ENCODE measurements at regions not wholly inside any gene's neighbourhood (a gene's known extent, or its start where the extent isn't known, plus 50 kb on each side); places are given as distances from the start of the nearest gene placed in this dataset.

GRCh38 chr14:73800970-73801515 lies 50.6 kb upstream of the PTGR2 start:
- Mint-ChIP-seq H3K27ac (no peak overlapping the region), H3K4me1 (no peaks in the 10 kb centered on the region), H3K4me3 (no peak overlapping the region), H3K9me3 (no peaks in the 10 kb centered on the region), H3K36me3 (ENCODE audit: low read depth) (no peaks in the 10 kb centered on the region), H3K27me3 (no peaks in the 10 kb centered on the region)
- ChIA-PET CTCF (interaction anchor here (0.7 to 1.4 kb wide), 2 partner anchors 10 to 24 kb away, joined by 3 to 4 read pairs; no protein-coding TSS in a partner anchor), POLR2A (interaction anchor here (0.6 to 1.4 kb wide), 2 partner anchors 10 to 176 kb away, joined by 3 to 13 read pairs; no protein-coding TSS in a partner anchor)
- DNase-seq, result no peak

DNA sequence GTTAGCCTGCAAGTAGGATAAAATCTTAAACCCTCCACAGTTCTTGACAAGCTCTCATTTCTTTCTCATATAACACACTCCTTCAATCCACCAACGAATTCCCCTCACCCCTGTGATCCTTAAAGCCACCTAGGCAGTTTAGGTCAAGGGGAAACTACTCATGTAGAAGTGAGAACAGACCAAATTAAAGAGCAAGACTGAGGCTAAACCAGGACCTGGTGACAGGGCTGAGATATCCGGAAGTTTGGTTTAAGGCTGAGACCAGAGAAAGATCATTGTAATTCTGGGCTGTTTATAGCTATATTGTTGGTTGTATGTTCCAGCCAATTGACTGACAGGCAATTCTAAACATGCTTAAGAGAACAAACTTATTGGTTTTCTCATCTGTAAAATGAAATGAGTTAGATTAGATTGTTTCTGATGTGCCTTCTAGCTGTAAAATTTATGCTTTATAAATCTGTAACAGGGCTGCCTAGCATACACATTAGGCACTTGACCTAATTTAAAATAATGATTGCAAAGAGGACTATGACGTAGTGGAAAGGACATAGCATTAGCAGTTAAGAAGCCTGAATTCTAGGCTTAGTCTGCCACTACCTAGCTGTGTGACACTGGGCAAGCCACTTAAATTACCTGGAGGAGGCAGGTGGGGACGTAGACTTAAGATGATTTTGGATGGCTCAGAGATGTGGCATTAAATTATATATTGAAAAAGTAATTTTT lies 53.9 kb upstream of the PTGR2 start:
- Mint-ChIP-seq H3K27ac (no peak overlapping the region), H3K27me3 (no peaks in the 10 kb centered on the region), H3K4me3 (no peak overlapping the region), H3K4me1 (no peaks in the 10 kb centered on the region), H3K36me3 (ENCODE audit: low read depth) (no peaks in the 10 kb centered on the region), H3K9me3 (no peaks in the 10 kb centered on the region)
- POLR2A ChIA-PET, result interaction anchor here (0.7 kb wide), 1 partner anchor 123 kb away, joined by 4 read pairs; no protein-coding TSS in a partner anchor
- CTCF ChIA-PET, result interaction anchor here (0.8 to 2.2 kb wide), 5 partner anchors 9 to 822 kb away, joined by 3 to 11 read pairs (median 4); no protein-coding TSS in a partner anchor
- DNase-seq, result no peak

GRCh38 chr14:73796893-73797542 lies 54.6 kb upstream of the PTGR2 start:
- DNase-seq, result no peak
- H3K36me3 Mint-ChIP-seq (ENCODE audit: low read depth), result no peaks in the 10 kb centered on the region
- no peaks in the 10 kb centered on the region for H3K9me3 Mint-ChIP-seq
- no peaks in the 10 kb centered on the region for H3K4me1 Mint-ChIP-seq
- H3K4me3 Mint-ChIP-seq, result no peak overlapping the region
- ChIA-PET CTCF (interaction anchor here (0.8 to 2.2 kb wide), 6 partner anchors 8 to 823 kb away, joined by 3 to 11 read pairs (median 4); no protein-coding TSS in a partner anchor), POLR2A (no interaction called here)
- no peak overlapping the region for H3K27ac Mint-ChIP-seq
- H3K27me3 Mint-ChIP-seq, result no peaks in the 10 kb centered on the region

DNA sequence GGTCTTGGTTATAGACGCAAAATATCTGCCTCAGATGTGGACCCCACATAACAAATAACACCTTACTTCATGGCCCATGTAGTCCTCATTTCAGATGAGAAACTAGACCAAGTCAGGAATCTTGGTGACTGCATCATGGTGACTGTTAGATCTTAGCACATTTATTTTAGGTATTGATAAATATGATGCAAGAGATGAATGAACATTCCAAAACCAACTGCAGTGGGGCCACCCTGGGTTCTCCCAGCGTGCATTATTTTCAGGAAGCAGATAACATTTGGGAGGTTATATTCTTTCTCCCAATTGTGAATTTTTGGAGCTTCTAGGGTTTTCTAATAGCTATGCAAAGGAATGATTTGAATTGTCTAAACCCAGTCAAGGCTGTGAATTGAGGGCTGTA lies 55.2 kb upstream of the PTGR2 start:
- Mint-ChIP-seq H3K9me3 (no peaks in the 10 kb centered on the region), H3K4me3 (no peak overlapping the region), H3K4me1 (no peaks in the 10 kb centered on the region), H3K27me3 (no peaks in the 10 kb centered on the region), H3K36me3 (ENCODE audit: low read depth) (no peaks in the 10 kb centered on the region), H3K27ac (no peak overlapping the region)
- POLR2A ChIA-PET, result no interaction called here
- CTCF ChIA-PET, result interaction anchor here (0.8 to 2.2 kb wide), 5 partner anchors 8 to 824 kb away, joined by 3 to 11 read pairs (median 4); no protein-coding TSS in a partner anchor
- DNase-seq, result no peak

DNA sequence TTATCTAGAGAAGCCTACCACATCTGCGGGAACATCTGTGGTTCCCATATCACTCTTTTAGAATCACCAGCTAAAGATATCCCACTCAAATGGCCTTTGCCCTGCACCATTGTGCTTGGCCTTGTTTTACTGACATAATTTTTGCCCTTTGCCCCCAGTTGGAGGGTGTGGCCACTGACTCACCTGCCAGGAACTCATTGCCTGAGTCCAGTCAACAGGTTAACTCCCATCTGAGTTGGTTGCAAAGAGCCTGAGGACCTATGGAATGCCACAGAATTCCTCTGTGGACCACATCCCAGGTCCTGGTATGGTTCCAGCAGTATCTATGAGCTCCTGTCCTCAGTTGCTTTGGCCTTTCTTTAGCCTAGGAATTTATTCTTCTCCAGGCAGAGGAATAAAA lies 55.7 kb upstream of the PTGR2 start:
- Mint-ChIP-seq H3K27ac (no peak overlapping the region), H3K4me1 (no peaks in the 10 kb centered on the region), H3K9me3 (no peaks in the 10 kb centered on the region), H3K27me3 (no peaks in the 10 kb centered on the region), H3K36me3 (ENCODE audit: low read depth) (no peaks in the 10 kb centered on the region), H3K4me3 (no peak overlapping the region)
- POLR2A ChIA-PET, result no interaction called here
- CTCF ChIA-PET, result interaction anchor here (1.0 to 2.2 kb wide), 3 partner anchors 10 to 67 kb away, joined by 3 to 11 read pairs (median 5); no protein-coding TSS in a partner anchor
- DNase-seq, result no peak

GRCh38 chr14:73795466-73795865 lies 56.2 kb upstream of the PTGR2 start:
- Mint-ChIP-seq H3K4me3 (no peak overlapping the region), H3K4me1 (no peaks in the 10 kb centered on the region), H3K36me3 (ENCODE audit: low read depth) (no peaks in the 10 kb centered on the region), H3K27ac (no peak overlapping the region), H3K27me3 (no peaks in the 10 kb centered on the region), H3K9me3 (no peaks in the 10 kb centered on the region)
- POLR2A ChIA-PET, result interaction anchor here (0.7 kb wide), 1 partner anchor 19 kb away, joined by 4 read pairs; no protein-coding TSS in a partner anchor
- CTCF ChIA-PET, result interaction anchor here (2.2 kb wide), 1 partner anchor 9 kb away, joined by 11 read pairs; no protein-coding TSS in a partner anchor
- no peak for DNase-seq

GRCh38 chr14:73794146-73794545 lies 57.5 kb upstream of the PTGR2 start:
- no peaks in the 10 kb centered on the region for H3K36me3 Mint-ChIP-seq (ENCODE audit: low read depth)
- H3K9me3 Mint-ChIP-seq, result no peaks in the 10 kb centered on the region
- H3K27me3 Mint-ChIP-seq, result no peaks in the 10 kb centered on the region
- CTCF ChIA-PET, result interaction anchor here (1.2 kb wide), 1 partner anchor 68 kb away, joined by 3 read pairs; no protein-coding TSS in a partner anchor
- no peak overlapping the region for H3K27ac Mint-ChIP-seq
- DNase-seq, result no peak
- no peak overlapping the region for H3K4me3 Mint-ChIP-seq
- POLR2A ChIA-PET, result no interaction called here
- H3K4me1 Mint-ChIP-seq, result peaks cover 6% of the 10 kb centered on the region

- no peaks in the 10 kb centered on the region for H3K36me3 Mint-ChIP-seq (ENCODE audit: low read depth)
- no peaks in the 10 kb centered on the region for H3K9me3 Mint-ChIP-seq
- ChIA-PET CTCF (interaction anchor here (0.6 to 1.1 kb wide), 5 partner anchors 11 to 309 kb away, joined by 3 to 5 read pairs (median 3); no protein-coding TSS in a partner anchor), POLR2A (no interaction called here)
- H3K4me3 Mint-ChIP-seq, result no peak overlapping the region
- no peak for DNase-seq
- no peaks in the 10 kb centered on the region for H3K27me3 Mint-ChIP-seq
- peaks cover 22% of the 10 kb centered on the region for H3K4me1 Mint-ChIP-seq
- H3K27ac Mint-ChIP-seq, result no peak overlapping the region
Measured at GRCh38 chr14:73792481-73792880, 59.1 kb upstream of the PTGR2 start.

DNA sequence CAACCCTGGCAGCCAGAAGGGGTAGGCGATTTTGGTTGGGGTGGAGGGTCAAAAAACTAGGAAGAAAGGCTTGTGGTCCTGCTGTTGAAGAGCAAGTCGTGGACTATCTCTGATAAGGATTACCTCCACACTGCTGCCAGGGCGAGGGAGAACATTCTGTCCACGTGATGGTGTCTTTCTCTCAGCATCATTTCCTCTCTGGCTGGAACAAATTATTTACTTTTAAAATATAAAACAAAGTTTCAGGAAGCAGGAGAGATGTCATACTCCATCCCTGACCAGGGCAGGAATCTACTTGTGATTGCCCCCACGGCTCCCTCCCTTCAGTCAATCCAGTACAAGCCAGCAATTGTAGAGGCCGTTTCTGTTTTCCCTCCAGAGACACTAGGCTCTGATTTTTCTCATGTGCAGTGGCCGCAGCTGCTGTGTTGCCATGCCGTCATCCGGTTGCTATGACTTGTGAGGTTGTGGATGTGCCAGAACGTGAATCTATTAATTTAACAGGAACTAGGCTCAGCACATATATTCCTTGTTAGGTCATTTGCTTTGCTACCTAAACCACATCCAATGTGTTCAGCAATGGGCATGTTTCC lies 61.5 kb upstream of the PTGR2 start:
- H3K4me3 Mint-ChIP-seq, result no peak overlapping the region
- H3K27ac Mint-ChIP-seq, result no peak overlapping the region
- no peaks in the 10 kb centered on the region for H3K27me3 Mint-ChIP-seq
- DNase-seq, result no peak
- peaks cover 5% of the 10 kb centered on the region for H3K36me3 Mint-ChIP-seq (ENCODE audit: low read depth)
- ChIA-PET POLR2A (interaction anchor here (0.8 kb wide), 1 partner anchor 14 kb away, joined by 12 read pairs; no protein-coding TSS in a partner anchor), CTCF (no interaction called here)
- H3K4me1 Mint-ChIP-seq, result peaks cover 33% of the 10 kb centered on the region
- H3K9me3 Mint-ChIP-seq, result no peaks in the 10 kb centered on the region

GRCh38 chr14:73788701-73789551 lies 62.7 kb upstream of the PTGR2 start:
- Mint-ChIP-seq H3K36me3 (ENCODE audit: low read depth) (peaks cover 7% of the 10 kb centered on the region), H3K27ac (peak overlapping the region; percentile 99), H3K4me3 (peak overlapping the region; percentile 87), H3K27me3 (no peaks in the 10 kb centered on the region), H3K9me3 (no peaks in the 10 kb centered on the region), H3K4me1 (peaks cover 45% of the 10 kb centered on the region)
- DNase-seq, result no peak
- ChIA-PET CTCF (interaction anchor here (0.6 to 1.8 kb wide), 8 partner anchors 8 to 572 kb away, joined by 3 to 7 read pairs (median 4); no protein-coding TSS in a partner anchor), POLR2A (interaction anchor here (0.6 to 0.8 kb wide), 2 partner anchors 13 to 230 kb away, joined by 4 to 12 read pairs; no protein-coding TSS in a partner anchor)

DNA sequence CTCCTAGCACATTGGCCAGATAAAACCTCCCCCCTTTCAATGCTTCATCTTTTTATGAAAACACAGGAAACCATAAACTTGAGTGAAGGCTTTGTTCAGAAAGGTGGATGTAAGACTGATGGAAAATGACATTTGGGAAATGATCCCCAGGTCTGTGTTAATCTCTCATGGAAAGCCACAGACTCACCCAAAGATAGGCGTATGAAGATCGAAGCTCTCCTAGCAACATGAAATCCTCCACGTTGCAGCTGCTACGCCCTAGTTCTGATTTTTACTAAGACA lies 63.4 kb upstream of the PTGR2 start:
- peak overlapping the region; percentile 99 for H3K27ac Mint-ChIP-seq
- H3K4me3 Mint-ChIP-seq, result peak overlapping the region; percentile 87
- CTCF ChIA-PET, result interaction anchor here (0.6 to 1.8 kb wide), 8 partner anchors 9 to 552 kb away, joined by 3 to 7 read pairs (median 4); no protein-coding TSS in a partner anchor
- H3K36me3 Mint-ChIP-seq (ENCODE audit: low read depth), result peaks cover 7% of the 10 kb centered on the region
- no peak for DNase-seq
- no peaks in the 10 kb centered on the region for H3K9me3 Mint-ChIP-seq
- H3K27me3 Mint-ChIP-seq, result no peaks in the 10 kb centered on the region
- H3K4me1 Mint-ChIP-seq, result peaks cover 52% of the 10 kb centered on the region
- POLR2A ChIA-PET, result interaction anchor here (0.6 kb wide), 2 partner anchors 28 to 230 kb away, joined by 4 read pairs; a partner anchor contains a TSS
